ENCODE measurements at regions not wholly inside any gene's neighbourhood (a gene's known extent, or its start where the extent isn't known, plus 50 kb on each side); places are given as distances from the start of the nearest gene placed in this dataset.
A peak's percentile ranks its signal among the peaks of the same experiment; 100 is the strongest.
"Not testable (repeated sequence)": the region's sequence is repeated elsewhere in the genome, so short reads cannot be mapped to it uniquely, and the experiment has no call there.

- H3K9me3 Mint-ChIP-seq (ENCODE audit: unreplicated experiment); H3K27ac ChIP-seq (ENCODE audit: low read depth, low read length); H3K36me3 Mint-ChIP-seq (ENCODE audit: low read depth, unreplicated experiment); H3K9ac ChIP-seq (ENCODE audit: low read length); H3K9me3 ChIP-seq (ENCODE audit: insufficient read depth, low read depth, low read length); H3K27me3 ChIP-seq (ENCODE audit: insufficient read depth, low read length); H3K4me1 Mint-ChIP-seq (ENCODE audit: low read depth, unreplicated experiment); H3K36me3 ChIP-seq (ENCODE audit: insufficient read depth, low read length); H3K79me2 ChIP-seq (ENCODE audit: insufficient read depth, low read length); H3K4me3 ChIP-seq (ENCODE audit: insufficient read depth, low read depth, low read length); H3K4me1 ChIP-seq (ENCODE audit: insufficient read depth, low read length); H3K4me2 ChIP-seq (ENCODE audit: low read length); FAIRE-seq; H2AFZ ChIP-seq (ENCODE audit: low read depth, low read length); H4K20me1 ChIP-seq (ENCODE audit: insufficient read depth, low read length): not testable (repeated sequence)
- peaks cover 30% of the 10 kb centered on the region for H3K27me3 Mint-ChIP-seq (ENCODE audit: low read depth, unreplicated experiment)
- peak; percentile 0 for DNase-seq (ENCODE audit: low read depth)
- peak overlapping the region; percentile 18 for H3K27ac Mint-ChIP-seq (ENCODE audit: unreplicated experiment)
- H3K4me3 Mint-ChIP-seq (ENCODE audit: unreplicated experiment): peak overlapping the region; percentile 54
Observed at GRCh38 chr4:4052933-4053332, 173.8 kb downstream of the OTOP1 start.

DNA sequence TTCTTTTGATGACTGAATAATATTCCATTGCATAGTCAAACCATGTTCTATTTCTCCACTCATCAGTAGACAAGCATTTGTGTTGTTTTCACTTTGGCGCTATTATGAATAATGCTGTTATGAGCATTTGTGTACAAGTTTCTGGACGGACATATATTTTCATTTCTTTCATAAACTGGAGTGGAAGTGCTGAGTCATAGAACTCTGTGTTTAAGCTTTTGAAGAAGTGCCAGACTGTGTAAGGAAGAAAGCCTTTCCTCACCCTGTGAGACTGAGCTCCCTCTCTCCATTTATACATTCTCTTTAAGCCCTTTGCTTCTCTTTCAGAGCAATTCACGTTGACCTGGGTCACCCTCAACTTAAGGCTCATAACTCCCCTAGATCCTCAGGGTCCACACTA is 169.5 kb downstream of the OTOP1 start:
- H3K27me3 Mint-ChIP-seq (ENCODE audit: low read depth, unreplicated experiment): peaks cover 10% of the 10 kb centered on the region
- H3K27ac Mint-ChIP-seq (ENCODE audit: unreplicated experiment); H3K9me3 Mint-ChIP-seq (ENCODE audit: unreplicated experiment); H3K36me3 ChIP-seq (ENCODE audit: insufficient read depth, low read length); DNase-seq (ENCODE audit: low read depth); H3K9me3 ChIP-seq (ENCODE audit: insufficient read depth, low read depth, low read length); H3K9ac ChIP-seq (ENCODE audit: low read length); H3K79me2 ChIP-seq (ENCODE audit: insufficient read depth, low read length); H3K4me1 Mint-ChIP-seq (ENCODE audit: low read depth, unreplicated experiment); H3K27ac ChIP-seq (ENCODE audit: low read depth, low read length); H3K4me1 ChIP-seq (ENCODE audit: insufficient read depth, low read length); FAIRE-seq; H2AFZ ChIP-seq (ENCODE audit: low read depth, low read length); H4K20me1 ChIP-seq (ENCODE audit: insufficient read depth, low read length); H3K4me2 ChIP-seq (ENCODE audit: low read length); H3K27me3 ChIP-seq (ENCODE audit: insufficient read depth, low read length); H3K4me3 Mint-ChIP-seq (ENCODE audit: unreplicated experiment); H3K36me3 Mint-ChIP-seq (ENCODE audit: low read depth, unreplicated experiment); H3K4me3 ChIP-seq (ENCODE audit: insufficient read depth, low read depth, low read length): not testable (repeated sequence)

DNA sequence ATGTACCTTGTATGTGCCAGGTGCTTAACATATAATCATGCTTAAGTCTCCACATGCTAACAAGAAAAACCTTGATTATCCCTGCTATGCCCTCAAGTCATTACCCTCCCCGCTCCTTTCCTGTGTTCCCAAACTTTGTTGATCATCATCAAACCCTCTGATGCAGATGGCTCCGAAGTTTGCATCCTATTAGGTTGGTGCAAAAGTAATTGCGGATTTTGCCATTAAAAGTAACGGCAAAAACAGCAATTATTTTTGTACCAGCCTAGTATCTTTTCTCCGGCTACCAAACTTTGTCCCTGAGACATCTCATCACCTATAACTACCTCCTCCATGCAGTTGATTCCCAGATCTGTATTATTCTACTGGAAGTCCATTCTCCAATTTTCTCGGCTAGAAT is 142.6 kb downstream of the OTOP1 start:
- not testable (repeated sequence) for H3K4me2 ChIP-seq (ENCODE audit: low read length); H3K4me1 ChIP-seq (ENCODE audit: insufficient read depth, low read length); H3K36me3 Mint-ChIP-seq (ENCODE audit: low read depth, unreplicated experiment); H3K79me2 ChIP-seq (ENCODE audit: insufficient read depth, low read length); DNase-seq (ENCODE audit: low read depth); H3K36me3 ChIP-seq (ENCODE audit: insufficient read depth, low read length); H3K4me3 ChIP-seq (ENCODE audit: insufficient read depth, low read depth, low read length); H3K9ac ChIP-seq (ENCODE audit: low read length); H2AFZ ChIP-seq (ENCODE audit: low read depth, low read length); H3K4me1 Mint-ChIP-seq (ENCODE audit: low read depth, unreplicated experiment); H4K20me1 ChIP-seq (ENCODE audit: insufficient read depth, low read length); FAIRE-seq; H3K9me3 Mint-ChIP-seq (ENCODE audit: unreplicated experiment); H3K27me3 ChIP-seq (ENCODE audit: insufficient read depth, low read length); H3K4me3 Mint-ChIP-seq (ENCODE audit: unreplicated experiment); H3K9me3 ChIP-seq (ENCODE audit: insufficient read depth, low read depth, low read length); H3K27ac Mint-ChIP-seq (ENCODE audit: unreplicated experiment); H3K27ac ChIP-seq (ENCODE audit: low read depth, low read length)
- peaks cover 36% of the 10 kb centered on the region for H3K27me3 Mint-ChIP-seq (ENCODE audit: low read depth, unreplicated experiment)

DNA sequence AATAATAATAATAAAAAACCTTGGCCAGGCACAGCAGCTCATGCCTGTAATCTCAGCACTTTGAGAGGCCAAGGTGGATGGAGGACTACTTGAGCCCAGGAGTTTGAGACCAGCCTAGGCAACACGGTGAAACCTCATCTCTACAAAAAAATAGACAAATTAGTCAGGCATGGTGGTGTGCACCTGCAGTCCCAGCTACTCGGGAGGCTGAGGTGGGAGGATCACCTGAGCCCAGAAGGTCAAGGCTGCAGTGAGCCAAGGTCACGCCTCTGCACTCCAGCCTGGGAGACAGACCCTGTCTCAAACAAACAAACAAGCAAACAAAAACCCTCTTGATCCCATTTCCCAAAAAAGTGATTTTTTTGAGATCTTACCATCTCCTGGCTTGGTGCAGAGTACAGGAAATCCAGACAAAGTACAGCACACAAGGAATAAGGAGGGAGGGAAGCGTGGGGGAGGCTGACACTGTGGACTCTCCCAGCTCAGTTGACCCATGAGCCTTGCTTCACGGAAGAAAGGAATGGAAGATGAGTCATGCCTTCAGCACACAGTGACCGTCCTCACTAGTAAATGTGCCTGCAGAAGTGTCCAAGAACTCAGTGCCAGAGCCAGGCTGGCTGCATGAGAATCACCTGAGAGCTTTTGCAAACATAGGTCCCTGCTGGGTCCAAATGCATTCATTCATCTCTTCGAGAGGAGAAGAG is 136.9 kb downstream of the OTOP1 start:
- H3K4me2 ChIP-seq (ENCODE audit: low read length); H3K4me1 ChIP-seq (ENCODE audit: insufficient read depth, low read length); DNase-seq (ENCODE audit: low read depth); FAIRE-seq; H3K9ac ChIP-seq (ENCODE audit: low read length); H3K36me3 ChIP-seq (ENCODE audit: insufficient read depth, low read length); H3K4me1 Mint-ChIP-seq (ENCODE audit: low read depth, unreplicated experiment); H3K9me3 Mint-ChIP-seq (ENCODE audit: unreplicated experiment); H3K27ac ChIP-seq (ENCODE audit: low read depth, low read length); H3K36me3 Mint-ChIP-seq (ENCODE audit: low read depth, unreplicated experiment); H3K27me3 ChIP-seq (ENCODE audit: insufficient read depth, low read length); H4K20me1 ChIP-seq (ENCODE audit: insufficient read depth, low read length); H2AFZ ChIP-seq (ENCODE audit: low read depth, low read length); H3K79me2 ChIP-seq (ENCODE audit: insufficient read depth, low read length); H3K9me3 ChIP-seq (ENCODE audit: insufficient read depth, low read depth, low read length); H3K4me3 ChIP-seq (ENCODE audit: insufficient read depth, low read depth, low read length): not testable (repeated sequence)
- H3K27ac Mint-ChIP-seq (ENCODE audit: unreplicated experiment): peak overlapping the region; percentile 53
- H3K27me3 Mint-ChIP-seq (ENCODE audit: low read depth, unreplicated experiment): peaks cover 25% of the 10 kb centered on the region
- peak overlapping the region; percentile 40 for H3K4me3 Mint-ChIP-seq (ENCODE audit: unreplicated experiment)

GRCh38 chr4:4090720-4091119 is 136.0 kb downstream of the OTOP1 start:
- H3K27me3 Mint-ChIP-seq (ENCODE audit: low read depth, unreplicated experiment): peaks cover 20% of the 10 kb centered on the region
- H3K27me3 ChIP-seq (ENCODE audit: insufficient read depth, low read length); H3K9me3 Mint-ChIP-seq (ENCODE audit: unreplicated experiment); H3K27ac Mint-ChIP-seq (ENCODE audit: unreplicated experiment); H3K4me2 ChIP-seq (ENCODE audit: low read length); DNase-seq (ENCODE audit: low read depth); H3K4me1 Mint-ChIP-seq (ENCODE audit: low read depth, unreplicated experiment); H2AFZ ChIP-seq (ENCODE audit: low read depth, low read length); H3K36me3 ChIP-seq (ENCODE audit: insufficient read depth, low read length); H4K20me1 ChIP-seq (ENCODE audit: insufficient read depth, low read length); H3K9ac ChIP-seq (ENCODE audit: low read length); H3K36me3 Mint-ChIP-seq (ENCODE audit: low read depth, unreplicated experiment); H3K4me1 ChIP-seq (ENCODE audit: insufficient read depth, low read length); FAIRE-seq; H3K4me3 ChIP-seq (ENCODE audit: insufficient read depth, low read depth, low read length); H3K4me3 Mint-ChIP-seq (ENCODE audit: unreplicated experiment); H3K79me2 ChIP-seq (ENCODE audit: insufficient read depth, low read length); H3K27ac ChIP-seq (ENCODE audit: low read depth, low read length); H3K9me3 ChIP-seq (ENCODE audit: insufficient read depth, low read depth, low read length): not testable (repeated sequence)

DNA sequence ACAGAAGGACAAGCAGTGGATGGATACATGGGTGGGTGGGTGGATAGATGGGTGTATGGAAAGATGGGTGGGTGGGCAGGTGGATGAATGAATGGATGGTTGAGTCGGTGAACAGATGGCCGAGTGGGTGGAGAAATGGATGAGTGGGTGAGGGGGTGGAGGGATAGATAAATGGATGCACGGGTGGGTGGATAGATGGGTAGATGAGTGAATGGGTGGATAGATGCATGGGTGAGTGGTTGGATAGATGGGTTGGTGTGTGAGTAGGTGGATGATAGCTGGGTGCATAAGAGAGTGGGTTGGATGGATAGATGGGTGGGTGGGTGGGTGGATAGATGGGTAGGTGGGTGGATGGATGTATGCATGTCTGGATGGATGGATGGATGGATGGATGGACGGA is 134.6 kb downstream of the OTOP1 start:
- not testable (repeated sequence) for H3K9me3 ChIP-seq (ENCODE audit: insufficient read depth, low read depth, low read length); H3K9me3 Mint-ChIP-seq (ENCODE audit: unreplicated experiment); H3K4me1 ChIP-seq (ENCODE audit: insufficient read depth, low read length); H3K36me3 Mint-ChIP-seq (ENCODE audit: low read depth, unreplicated experiment); FAIRE-seq; DNase-seq (ENCODE audit: low read depth); H3K27me3 ChIP-seq (ENCODE audit: insufficient read depth, low read length); H2AFZ ChIP-seq (ENCODE audit: low read depth, low read length); H3K36me3 ChIP-seq (ENCODE audit: insufficient read depth, low read length); H3K27ac Mint-ChIP-seq (ENCODE audit: unreplicated experiment); H3K4me1 Mint-ChIP-seq (ENCODE audit: low read depth, unreplicated experiment); H3K9ac ChIP-seq (ENCODE audit: low read length); H3K4me3 Mint-ChIP-seq (ENCODE audit: unreplicated experiment); H3K4me2 ChIP-seq (ENCODE audit: low read length); H3K4me3 ChIP-seq (ENCODE audit: insufficient read depth, low read depth, low read length); H4K20me1 ChIP-seq (ENCODE audit: insufficient read depth, low read length); H3K79me2 ChIP-seq (ENCODE audit: insufficient read depth, low read length); H3K27ac ChIP-seq (ENCODE audit: low read depth, low read length)
- peaks cover 23% of the 10 kb centered on the region for H3K27me3 Mint-ChIP-seq (ENCODE audit: low read depth, unreplicated experiment)
